IPS-15b (cell line): ENCODE measurements at regions not wholly inside any gene's neighbourhood (a gene's known extent, or its start where the extent isn't known, plus 50 kb on each side); places are given as distances from the start of the nearest gene placed in this dataset.
"Not testable (repeated sequence)": the region's sequence is repeated elsewhere in the genome, so short reads cannot be mapped to it uniquely, and the experiment has no call there.

Source experiments
- H3K27me3 ChIP-seq: one replicate; pipeline ENCODE4 v1.6.1; 2013; ENCODE audit warnings: low read length; ENCODE audit not compliant: control insufficient read depth, insufficient read depth
- H3K36me3 ChIP-seq: one replicate; pipeline ENCODE4 v1.6.1; 2013; ENCODE audit warnings: low read length; ENCODE audit not compliant: control insufficient read depth, insufficient read depth
- H3K4me1 ChIP-seq: one replicate; pipeline ENCODE4 v1.6.1; 2013; ENCODE audit warnings: mild to moderate bottlenecking, low read length; ENCODE audit not compliant: control insufficient read depth, insufficient read depth
- H3K4me3 ChIP-seq: one replicate; pipeline ENCODE4 v1.5.1; 2013; ENCODE audit warnings: low read depth, low read length
- H3K9ac ChIP-seq: one replicate; pipeline ENCODE4 v1.6.1; 2013; ENCODE audit warnings: low read depth, mild to moderate bottlenecking, low read length
- H3K9me3 ChIP-seq: one replicate; pipeline ENCODE4 v1.6.1; 2013; ENCODE audit warnings: mild to moderate bottlenecking, low read length; ENCODE audit not compliant: control insufficient read depth, insufficient read depth

GRCh38 chr1:224541901-224542630 lies 74.1 kb upstream of the CNIH3 start:
- Histone ChIP-seq H3K4me3 (no peak overlapping the region), H3K9me3 (no peaks in the 10 kb centered on the region), H3K9ac (no peak overlapping the region), H3K36me3 (no peaks in the 10 kb centered on the region), H3K27me3 (no peaks in the 10 kb centered on the region), H3K4me1 (peaks cover 3% of the 10 kb centered on the region)

DNA sequence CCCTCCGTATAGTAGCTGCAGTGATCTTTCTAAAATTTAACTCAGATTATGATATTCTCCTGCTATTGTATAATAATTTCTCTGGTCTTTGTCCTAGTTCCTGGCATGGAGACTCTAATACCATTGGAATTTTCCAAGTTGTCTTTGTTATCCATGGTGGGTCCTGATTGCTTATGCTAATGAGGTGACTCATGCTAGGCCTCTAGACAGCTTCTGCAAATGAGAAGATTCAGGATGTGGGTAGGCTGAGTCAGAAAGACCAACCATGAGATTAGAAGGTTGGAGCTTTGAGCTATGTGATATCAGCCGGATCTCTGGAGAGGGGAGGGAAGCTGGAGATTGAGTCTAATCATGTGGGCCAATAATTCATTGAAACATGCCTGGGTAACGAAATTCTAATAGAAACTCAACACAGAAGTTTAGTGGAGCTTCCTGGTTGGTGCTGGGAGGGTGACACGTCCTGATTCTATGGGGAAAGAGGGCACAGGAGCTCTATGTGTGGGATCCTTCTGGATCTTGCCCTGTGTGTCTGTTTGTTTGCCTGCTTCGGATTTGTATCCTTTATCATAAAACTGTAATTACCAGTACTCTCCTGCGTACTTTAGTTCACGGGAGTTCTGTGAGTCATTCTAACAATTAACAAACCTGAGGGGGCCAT lies 73.2 kb upstream of the CNIH3 start:
- Histone ChIP-seq H3K4me1 (peaks cover 3% of the 10 kb centered on the region), H3K4me3 (no peak overlapping the region), H3K9me3 (no peaks in the 10 kb centered on the region), H3K27me3 (no peaks in the 10 kb centered on the region), H3K9ac (no peak overlapping the region), H3K36me3 (no peaks in the 10 kb centered on the region)

- no peaks in the 10 kb centered on the region for H3K27me3 ChIP-seq
- no peak overlapping the region for H3K4me3 ChIP-seq
- peaks cover 3% of the 10 kb centered on the region for H3K4me1 ChIP-seq
- H3K36me3 ChIP-seq: no peaks in the 10 kb centered on the region
- no peak overlapping the region for H3K9ac ChIP-seq
- H3K9me3 ChIP-seq: no peaks in the 10 kb centered on the region
Measured at GRCh38 chr1:224543453-224543852, 72.7 kb upstream of the CNIH3 start.

- no peak overlapping the region for H3K9ac ChIP-seq
- no peaks in the 10 kb centered on the region for H3K36me3 ChIP-seq
- no peaks in the 10 kb centered on the region for H3K27me3 ChIP-seq
- no peaks in the 10 kb centered on the region for H3K9me3 ChIP-seq
- H3K4me1 ChIP-seq: peaks cover 3% of the 10 kb centered on the region
- no peak overlapping the region for H3K4me3 ChIP-seq
Measured at GRCh38 chr1:224544346-224545110, 71.6 kb upstream of the CNIH3 start.

DNA sequence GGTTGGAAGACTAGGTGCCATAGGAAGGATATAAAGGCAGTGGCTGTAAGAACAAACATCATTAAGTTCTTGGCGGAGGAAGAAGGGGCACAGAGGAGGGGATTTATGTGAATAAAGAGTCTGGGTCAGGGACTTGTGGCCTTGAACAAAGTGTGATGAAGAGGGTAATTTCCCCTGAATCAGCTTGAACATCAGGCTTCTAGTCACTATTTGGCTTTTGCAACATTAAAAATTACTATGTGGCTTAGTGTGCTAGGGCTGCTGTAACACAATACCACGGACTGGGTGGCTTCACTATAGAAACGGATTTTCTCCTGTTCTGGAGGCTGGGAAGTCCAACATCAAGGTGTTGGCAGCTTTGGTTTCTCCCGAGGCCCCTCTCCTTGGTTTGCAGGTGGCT lies 70.5 kb upstream of the CNIH3 start:
- Histone ChIP-seq H3K36me3 (no peaks in the 10 kb centered on the region), H3K4me1 (peaks cover 3% of the 10 kb centered on the region), H3K4me3 (no peak overlapping the region), H3K9ac (no peak overlapping the region), H3K27me3 (no peaks in the 10 kb centered on the region), H3K9me3 (no peaks in the 10 kb centered on the region)

- H3K9me3 ChIP-seq: no peaks in the 10 kb centered on the region
- H3K27me3 ChIP-seq: no peaks in the 10 kb centered on the region
- no peaks in the 10 kb centered on the region for H3K4me1 ChIP-seq
- no peak overlapping the region for H3K9ac ChIP-seq
- no peak overlapping the region for H3K4me3 ChIP-seq
- H3K36me3 ChIP-seq: no peaks in the 10 kb centered on the region
Measured at GRCh38 chr1:224548676-224549075, 67.4 kb upstream of the CNIH3 start.

GRCh38 chr1:224551189-224551588 lies 64.9 kb upstream of the CNIH3 start:
- not testable (repeated sequence) for H3K4me1 ChIP-seq, H3K9ac ChIP-seq, H3K27me3 ChIP-seq, H3K9me3 ChIP-seq, H3K4me3 ChIP-seq, H3K36me3 ChIP-seq

GRCh38 chr1:224554056-224554455 lies 62.1 kb upstream of the CNIH3 start:
- no peaks in the 10 kb centered on the region for H3K27me3 ChIP-seq
- no peak overlapping the region for H3K4me3 ChIP-seq
- no peak overlapping the region for H3K9ac ChIP-seq
- H3K4me1 ChIP-seq: no peaks in the 10 kb centered on the region
- H3K9me3 ChIP-seq: no peaks in the 10 kb centered on the region
- H3K36me3 ChIP-seq: no peaks in the 10 kb centered on the region

- Histone ChIP-seq H3K27me3 (no peaks in the 10 kb centered on the region), H3K9me3 (no peaks in the 10 kb centered on the region), H3K4me3 (no peak overlapping the region), H3K4me1 (no peaks in the 10 kb centered on the region), H3K36me3 (no peaks in the 10 kb centered on the region), H3K9ac (no peak overlapping the region)
Measured at GRCh38 chr1:224554620-224555259, 61.4 kb upstream of the CNIH3 start.

- peaks cover 2% of the 10 kb centered on the region for H3K9me3 ChIP-seq
- H3K9ac ChIP-seq: no peak overlapping the region
- H3K36me3 ChIP-seq: no peaks in the 10 kb centered on the region
- H3K4me3 ChIP-seq: no peak overlapping the region
- H3K4me1 ChIP-seq: no peaks in the 10 kb centered on the region
- no peaks in the 10 kb centered on the region for H3K27me3 ChIP-seq
Measured at GRCh38 chr1:224558904-224559303, 57.2 kb upstream of the CNIH3 start.

- Histone ChIP-seq H3K4me1 (no peaks in the 10 kb centered on the region), H3K4me3 (no peak overlapping the region), H3K27me3 (no peaks in the 10 kb centered on the region), H3K9me3 (peaks cover 2% of the 10 kb centered on the region), H3K9ac (no peak overlapping the region), H3K36me3 (no peaks in the 10 kb centered on the region)
Measured at GRCh38 chr1:224559981-224560728, 56.0 kb upstream of the CNIH3 start.
